ENCODE measurements at regions not wholly inside any gene's neighbourhood (a gene's known extent, or its start where the extent isn't known, plus 50 kb on each side); places are given as distances from the start of the nearest gene placed in this dataset.
"Not testable (repeated sequence)": the region's sequence is repeated elsewhere in the genome, so short reads cannot be mapped to it uniquely, and the experiment has no call there.

DNA sequence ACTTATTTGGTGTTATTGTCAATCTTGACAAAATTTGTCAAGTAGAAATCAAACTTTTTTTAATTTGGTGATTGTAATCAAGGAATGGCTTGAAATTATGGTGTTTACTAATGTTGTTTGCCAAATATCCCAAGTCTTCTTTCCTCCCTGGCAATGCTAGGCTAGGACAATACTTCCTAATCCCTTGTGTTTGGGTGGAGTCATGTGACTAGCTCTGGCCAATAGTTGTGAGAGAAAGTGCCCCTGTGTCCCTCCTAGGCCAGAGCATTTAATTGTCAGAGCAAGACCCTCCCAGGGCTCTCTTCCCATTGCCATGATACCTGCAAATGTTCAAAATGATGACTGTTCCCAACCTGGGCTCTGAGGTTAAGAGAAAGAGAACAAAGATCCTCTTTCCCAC is 132.7 kb downstream of the ANXA2 start:
- no peak overlapping the region for H3K4me3 ChIP-seq (ENCODE audit: low read length)
- TF ChIP-seq CTCF (conservative IDR thresholded peaks at IDR 0.05; ENCODE audit: low read length): no peak
- no peak for DNase-seq (ENCODE audit: low read depth)

DNA sequence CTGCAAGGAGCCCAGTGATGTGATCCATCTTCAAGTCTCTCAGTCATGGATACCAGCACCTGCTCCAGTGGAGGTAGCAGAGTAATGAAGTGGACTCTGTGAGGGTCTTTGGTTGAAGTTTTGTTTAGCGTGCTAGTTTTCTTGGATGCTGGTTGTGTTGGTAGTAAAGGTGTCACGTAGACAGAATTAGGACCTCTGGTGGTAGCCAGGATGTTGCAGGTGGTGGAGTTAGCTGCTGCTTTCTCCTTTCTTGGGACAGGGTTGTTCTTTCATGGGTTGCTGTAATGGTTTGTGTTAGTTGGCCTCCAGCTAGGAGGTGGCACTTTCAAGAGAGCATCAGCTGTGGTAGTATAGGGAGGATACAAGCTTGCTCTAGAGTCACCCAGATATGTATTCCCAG is 125.2 kb downstream of the ANXA2 start:
- H3K4me3 ChIP-seq (ENCODE audit: low read length): no peak overlapping the region
- DNase-seq (ENCODE audit: low read depth): no peak

GRCh38 chr15:60275624-60276023 is 122.2 kb downstream of the ANXA2 start:
- DNase-seq (ENCODE audit: low read depth): no peak
- H3K4me3 ChIP-seq (ENCODE audit: low read length): no peak overlapping the region
- no peak for TF ChIP-seq CTCF (conservative IDR thresholded peaks at IDR 0.05; ENCODE audit: low read length)

More for the DNA sequence above, 125.2 kb downstream of the ANXA2 start:
- no peak for TF ChIP-seq CTCF (conservative IDR thresholded peaks at IDR 0.05; ENCODE audit: low read length)

DNA sequence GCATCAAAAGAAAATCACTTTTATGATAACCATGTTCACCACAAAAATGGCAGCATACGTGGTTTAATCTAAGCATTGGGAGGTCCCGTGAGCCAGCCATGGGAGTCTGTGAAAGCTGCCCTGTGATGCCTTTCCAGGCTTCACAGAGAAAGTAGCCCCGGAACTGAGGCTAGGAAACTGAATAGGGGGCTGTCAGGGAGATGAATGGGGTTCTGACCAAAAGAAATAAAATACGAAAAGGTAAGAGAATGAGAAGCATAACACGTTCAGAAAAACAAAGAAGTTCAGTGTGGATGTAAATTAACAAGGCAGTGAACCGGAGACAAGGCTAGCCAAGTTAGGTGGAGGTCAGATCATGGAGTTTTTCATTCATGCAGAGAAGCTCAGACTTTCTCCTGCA is 118.9 kb downstream of the ANXA2 start:
- no peak for DNase-seq (ENCODE audit: low read depth)
- H3K4me3 ChIP-seq (ENCODE audit: low read length): no peak overlapping the region
- no peak for TF ChIP-seq CTCF (conservative IDR thresholded peaks at IDR 0.05; ENCODE audit: low read length)

- H3K4me3 ChIP-seq (ENCODE audit: low read length): no peak overlapping the region
- DNase-seq (ENCODE audit: low read depth): no peak
- no peak for TF ChIP-seq CTCF (conservative IDR thresholded peaks at IDR 0.05; ENCODE audit: low read length)
Observed at GRCh38 chr15:60280259-60280658, 117.5 kb downstream of the ANXA2 start.

GRCh38 chr15:60283936-60284335 is 113.8 kb downstream of the ANXA2 start:
- no peak overlapping the region for H3K4me3 ChIP-seq (ENCODE audit: low read length)
- no peak for TF ChIP-seq CTCF (conservative IDR thresholded peaks at IDR 0.05; ENCODE audit: low read length)
- no peak for DNase-seq (ENCODE audit: low read depth)

DNA sequence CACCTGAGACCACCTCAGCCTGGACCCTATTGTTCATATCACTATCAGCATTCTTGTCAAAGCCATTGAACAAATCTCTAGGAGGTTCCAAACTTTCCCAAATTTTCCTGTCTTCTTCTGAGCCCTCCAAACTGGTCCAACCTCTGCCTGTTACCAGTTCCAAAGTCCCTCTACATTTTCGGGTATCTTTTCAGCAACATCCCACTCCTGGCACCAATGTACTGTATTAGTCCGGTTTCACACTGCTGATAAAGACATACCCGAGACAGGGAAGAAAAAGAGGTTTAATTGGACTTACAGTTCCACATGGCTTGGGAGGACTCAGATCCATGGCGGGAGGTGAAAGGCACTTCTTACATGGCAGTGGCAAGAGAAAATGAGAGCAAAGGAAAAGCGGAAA is 101.9 kb downstream of the ANXA2 start:
- H3K4me3 ChIP-seq (ENCODE audit: low read length); DNase-seq (ENCODE audit: low read depth): not testable (repeated sequence)

GRCh38 chr15:60297047-60297446 is 100.7 kb downstream of the ANXA2 start:
- no peak for DNase-seq (ENCODE audit: low read depth)
- no peak overlapping the region for H3K4me3 ChIP-seq (ENCODE audit: low read length)
- no peak for TF ChIP-seq CTCF (conservative IDR thresholded peaks at IDR 0.05; ENCODE audit: low read length)
